Keratinocyte (primary cell): ENCODE measurements at regions not wholly inside any gene's neighbourhood (a gene's known extent, or its start where the extent isn't known, plus 50 kb on each side); places are given as distances from the start of the nearest gene placed in this dataset.

Experiments used
- EZH2 ChIP-seq: IDR thresholded peaks from one replicate; pipeline ENCODE4 v1.6.1; 2012; ENCODE audit warnings: inconsistent platforms, mild to moderate bottlenecking, low read length, moderate library complexity
- TF ChIP-seq, protein P1 (sequence below), 3 experiments: IDR thresholded peaks in 1 of 3; conservative IDR thresholded peaks in 1 of 3; optimal IDR thresholded peaks in 1 of 3; 2 replicates in 2 of 3; 3 replicates in 1 of 3; pipeline versions ENCODE3 to v1.5.1; 2011; ENCODE audit warnings: low read length in 3 of 3, mild to moderate bottlenecking in 3 of 3, moderate library complexity in 2 of 3, control low read depth in 1 of 3, inconsistent platforms in 1 of 3; ENCODE audit not compliant: insufficient read depth in 2 of 3; ENCODE audit errors: extremely low read depth in 1 of 3

DNA sequence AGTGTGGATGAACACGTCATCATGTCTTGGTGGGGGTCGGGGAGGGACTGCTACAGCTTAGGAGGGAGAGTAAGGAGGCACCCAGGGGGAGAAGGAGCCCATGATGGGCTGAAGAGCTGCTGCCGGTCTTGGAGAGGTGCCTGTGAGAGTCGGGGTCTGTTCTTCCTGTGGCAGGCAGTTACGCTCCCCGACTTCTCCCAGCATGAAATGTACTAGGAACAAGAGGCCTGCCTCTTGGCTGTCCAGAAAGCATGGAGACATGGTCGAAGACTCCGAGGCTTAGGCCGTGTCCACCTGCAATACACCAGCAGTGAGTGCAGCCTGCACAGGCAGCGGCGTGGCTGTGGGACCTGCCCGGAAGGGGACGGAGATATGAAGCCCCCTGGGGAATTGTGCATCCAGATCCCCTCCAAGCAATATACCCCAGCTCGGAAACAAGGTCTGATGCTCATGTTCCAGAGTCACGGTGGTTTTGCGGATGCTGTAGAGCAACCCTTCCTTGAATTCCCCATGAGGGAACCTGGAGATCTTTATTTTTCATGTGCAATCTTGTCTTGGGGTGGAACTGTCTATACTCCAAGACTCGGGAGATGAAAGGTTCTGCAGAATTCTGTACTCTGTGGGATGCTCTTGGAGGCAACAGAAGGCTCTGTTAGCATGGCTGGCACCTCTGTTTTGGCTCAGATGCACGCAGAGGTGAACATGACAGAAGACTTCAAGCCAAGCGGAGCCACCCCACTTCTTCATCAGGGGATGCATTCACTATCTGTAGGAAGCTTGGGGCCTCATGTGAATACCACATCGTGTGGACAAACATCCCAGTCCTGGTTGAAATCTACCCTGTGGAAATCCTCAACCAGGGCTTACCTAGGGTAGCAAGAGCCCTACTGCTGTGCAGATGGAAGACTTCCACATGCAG lies 374.9 kb upstream of the IRX4 start:
- TF ChIP-seq, protein P1, sequence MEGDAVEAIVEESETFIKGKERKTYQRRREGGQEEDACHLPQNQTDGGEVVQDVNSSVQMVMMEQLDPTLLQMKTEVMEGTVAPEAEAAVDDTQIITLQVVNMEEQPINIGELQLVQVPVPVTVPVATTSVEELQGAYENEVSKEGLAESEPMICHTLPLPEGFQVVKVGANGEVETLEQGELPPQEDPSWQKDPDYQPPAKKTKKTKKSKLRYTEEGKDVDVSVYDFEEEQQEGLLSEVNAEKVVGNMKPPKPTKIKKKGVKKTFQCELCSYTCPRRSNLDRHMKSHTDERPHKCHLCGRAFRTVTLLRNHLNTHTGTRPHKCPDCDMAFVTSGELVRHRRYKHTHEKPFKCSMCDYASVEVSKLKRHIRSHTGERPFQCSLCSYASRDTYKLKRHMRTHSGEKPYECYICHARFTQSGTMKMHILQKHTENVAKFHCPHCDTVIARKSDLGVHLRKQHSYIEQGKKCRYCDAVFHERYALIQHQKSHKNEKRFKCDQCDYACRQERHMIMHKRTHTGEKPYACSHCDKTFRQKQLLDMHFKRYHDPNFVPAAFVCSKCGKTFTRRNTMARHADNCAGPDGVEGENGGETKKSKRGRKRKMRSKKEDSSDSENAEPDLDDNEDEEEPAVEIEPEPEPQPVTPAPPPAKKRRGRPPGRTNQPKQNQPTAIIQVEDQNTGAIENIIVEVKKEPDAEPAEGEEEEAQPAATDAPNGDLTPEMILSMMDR (optimal IDR thresholded peaks at IDR 0.05 in 1 of 3, IDR thresholded peaks at IDR 0.05 in 1 of 3, conservative IDR thresholded peaks at IDR 0.05 in 1 of 3; ENCODE audit: extremely low read depth in 1 of 3, insufficient read depth in 2 of 3, low read length in 3 of 3) = no peak
- no peak for TF ChIP-seq EZH2
